ENCODE measurements at regions not wholly inside any gene's neighbourhood (a gene's known extent, or its start where the extent isn't known, plus 50 kb on each side); places are given as distances from the start of the nearest gene placed in this dataset.

GRCh38 chr6:48630511-48630910, 519.5 kb upstream of the PTCHD4 start:
- 64 to 79% methylated on average over 1 of the region's 1 CpG for WGBS, 2 donors

DNA sequence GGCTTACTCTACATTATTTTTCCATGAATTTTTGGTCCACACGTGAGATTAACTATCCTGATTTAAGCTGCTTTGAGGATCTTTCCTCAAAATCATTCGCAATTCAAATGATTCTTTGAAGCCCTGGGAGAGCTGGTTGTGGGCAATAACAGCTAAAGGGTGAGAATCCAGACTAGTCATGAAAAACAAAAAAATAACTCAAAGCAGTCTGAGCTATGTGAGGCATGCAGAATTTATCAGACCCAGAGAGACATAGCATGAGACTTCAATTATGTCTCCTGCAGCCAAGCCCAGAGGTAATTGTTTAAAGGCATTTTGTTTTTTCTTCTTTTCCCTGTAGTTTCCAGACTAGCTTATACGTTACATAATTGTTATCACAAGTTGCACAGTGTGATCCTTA, 517.3 kb upstream of the PTCHD4 start:
- no peaks in the 10 kb centered on the region for H3K27me3 ChIP-seq
- no peaks in the 10 kb centered on the region for H3K9me3 ChIP-seq
- H3K4me1 ChIP-seq: no peaks in the 10 kb centered on the region
- no peak overlapping the region for H3K27ac ChIP-seq
- H3K4me3 ChIP-seq (replicated peaks in 1 of 3): no peak overlapping the region
- DNase-seq: no peak
- WGBS, 2 donors: 63 to 64% methylated on average over 3 of the region's 3 CpGs
- intact Hi-C loops (cut with DNase I): no loop called here
- no peak for TF ChIP-seq POLR2A (IDR thresholded peaks at IDR 0.05)
- TF ChIP-seq CTCF (IDR thresholded peaks at IDR 0.05): no peak
- no peaks in the 10 kb centered on the region for H3K36me3 ChIP-seq

More at GRCh38 chr6:48630511-48630910, 519.5 kb upstream of the PTCHD4 start:
- no peaks in the 10 kb centered on the region for H3K4me1 ChIP-seq
- H3K4me3 ChIP-seq (replicated peaks in 1 of 3): no peak overlapping the region
- DNase-seq: no peak
- H3K27ac ChIP-seq: no peak overlapping the region
- TF ChIP-seq CTCF (IDR thresholded peaks at IDR 0.05) (no peak), POLR2A (IDR thresholded peaks at IDR 0.05) (no peak)
- H3K9me3 ChIP-seq: no peaks in the 10 kb centered on the region
- no peaks in the 10 kb centered on the region for H3K36me3 ChIP-seq
- H3K27me3 ChIP-seq: no peaks in the 10 kb centered on the region
- intact Hi-C loops (cut with DNase I): no loop called here

DNA sequence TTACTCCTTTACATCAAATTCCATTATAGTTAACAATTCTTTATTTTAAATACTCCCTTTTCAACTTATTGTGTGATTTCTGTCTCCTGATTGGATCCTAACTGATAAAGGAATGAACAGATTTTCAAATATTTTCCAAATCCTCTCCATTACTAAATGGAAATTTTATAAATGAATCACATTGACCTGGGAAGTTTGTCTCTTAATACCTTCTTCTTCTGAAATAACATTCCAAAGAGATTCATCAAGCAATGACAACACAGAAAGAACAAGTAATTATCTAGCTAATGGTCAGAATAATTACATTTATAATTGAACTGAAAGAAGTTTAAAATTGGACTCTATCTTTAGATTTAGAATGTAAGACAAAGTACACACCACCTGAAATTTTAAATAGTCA, 515.4 kb upstream of the PTCHD4 start:
- H3K4me1 ChIP-seq: no peaks in the 10 kb centered on the region
- H3K27me3 ChIP-seq: no peaks in the 10 kb centered on the region
- TF ChIP-seq POLR2A (IDR thresholded peaks at IDR 0.05) (no peak), CTCF (IDR thresholded peaks at IDR 0.05) (no peak)
- H3K4me3 ChIP-seq (replicated peaks in 1 of 3): no peak overlapping the region
- no peak for DNase-seq
- no peaks in the 10 kb centered on the region for H3K9me3 ChIP-seq
- H3K27ac ChIP-seq: no peak overlapping the region
- intact Hi-C loops (cut with DNase I): no loop called here
- no peaks in the 10 kb centered on the region for H3K36me3 ChIP-seq

- no peak for DNase-seq
- H3K4me3 ChIP-seq (replicated peaks in 1 of 3): no peak overlapping the region
- TF ChIP-seq CTCF (IDR thresholded peaks at IDR 0.05) (no peak), POLR2A (IDR thresholded peaks at IDR 0.05) (no peak)
- H3K4me1 ChIP-seq: no peaks in the 10 kb centered on the region
- H3K36me3 ChIP-seq: no peaks in the 10 kb centered on the region
- no peaks in the 10 kb centered on the region for H3K27me3 ChIP-seq
- H3K9me3 ChIP-seq: no peaks in the 10 kb centered on the region
- 83 to 85% methylated on average over 3 of the region's 3 CpGs for WGBS, 2 donors
- H3K27ac ChIP-seq: no peak overlapping the region
- intact Hi-C loops (cut with DNase I): no loop called here
Measured at GRCh38 chr6:48624631-48625030, 513.6 kb upstream of the PTCHD4 start.

DNA sequence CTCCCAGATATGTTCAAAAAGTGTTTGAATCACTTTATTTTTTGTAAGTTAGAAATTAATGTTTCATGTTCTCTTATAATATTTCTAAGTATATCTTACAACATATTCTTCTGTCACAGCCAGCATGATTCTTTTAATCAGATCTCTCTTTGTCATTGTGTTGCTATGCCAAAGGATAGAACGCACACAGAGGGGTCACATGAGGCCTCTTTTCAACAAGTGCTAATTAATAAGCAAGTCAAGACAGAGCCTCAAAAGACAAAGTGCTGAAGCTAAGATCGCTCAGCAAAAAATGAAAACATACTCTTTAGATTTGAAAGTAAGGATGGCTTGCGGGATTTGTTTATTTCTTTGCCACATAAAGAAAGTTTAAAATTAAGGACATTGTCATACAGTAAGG, 508.8 kb upstream of the PTCHD4 start:
- TF ChIP-seq CTCF (IDR thresholded peaks at IDR 0.05) (no peak), POLR2A (IDR thresholded peaks at IDR 0.05) (no peak)
- DNase-seq: no peak
- Histone ChIP-seq H3K27me3 (no peaks in the 10 kb centered on the region), H3K27ac (no peak overlapping the region), H3K4me3 (replicated peaks in 1 of 3) (no peak overlapping the region), H3K9me3 (no peaks in the 10 kb centered on the region), H3K4me1 (no peaks in the 10 kb centered on the region), H3K36me3 (no peaks in the 10 kb centered on the region)
- intact Hi-C loops (cut with DNase I): no loop called here
- 78 to 90% methylated on average over 3 of the region's 3 CpGs for WGBS, 2 donors
